Gastroesophageal sphincter (tissue), 3 donors: ENCODE measurements at regions not wholly inside any gene's neighbourhood (a gene's known extent, or its start where the extent isn't known, plus 50 kb on each side); places are given as distances from the start of the nearest gene placed in this dataset.

Experiments
- EP300 ChIP-seq: sonication (generic); formaldehyde crosslinking; IDR thresholded peaks from one replicate; pipeline ENCODE4 v1.6.1; 2017; ENCODE audit warnings: antibody characterized with exemption, mild to moderate bottlenecking
- POLR2A ChIP-seq, 2 donors: fragments of 450-650 bp; IDR thresholded peaks; one replicate each; pipeline ENCODE4 v1.6.1; 2017; ENCODE audit warnings: antibody characterized with exemption in 2 of 2, mild to moderate bottlenecking in 2 of 2, moderate library complexity in 1 of 2
- POLR2AphosphoS5 ChIP-seq: sonication (generic); formaldehyde crosslinking; IDR thresholded peaks from one replicate; pipeline ENCODE4 v1.6.1; 2017; ENCODE audit warnings: antibody characterized with exemption
- TF ChIP-seq, protein P1 (sequence below), 4 experiments: fragments of 200-600 bp in 2 of 4; fragments of 450-650 bp in 2 of 4; sonication (generic) in 1 of 4; IDR thresholded peaks; one replicate each; pipeline ENCODE4 v1.5.1; 2017 to 2019; ENCODE audit warnings: antibody characterized with exemption in 4 of 4, mild to moderate bottlenecking in 2 of 4, moderate library complexity in 2 of 4

DNA sequence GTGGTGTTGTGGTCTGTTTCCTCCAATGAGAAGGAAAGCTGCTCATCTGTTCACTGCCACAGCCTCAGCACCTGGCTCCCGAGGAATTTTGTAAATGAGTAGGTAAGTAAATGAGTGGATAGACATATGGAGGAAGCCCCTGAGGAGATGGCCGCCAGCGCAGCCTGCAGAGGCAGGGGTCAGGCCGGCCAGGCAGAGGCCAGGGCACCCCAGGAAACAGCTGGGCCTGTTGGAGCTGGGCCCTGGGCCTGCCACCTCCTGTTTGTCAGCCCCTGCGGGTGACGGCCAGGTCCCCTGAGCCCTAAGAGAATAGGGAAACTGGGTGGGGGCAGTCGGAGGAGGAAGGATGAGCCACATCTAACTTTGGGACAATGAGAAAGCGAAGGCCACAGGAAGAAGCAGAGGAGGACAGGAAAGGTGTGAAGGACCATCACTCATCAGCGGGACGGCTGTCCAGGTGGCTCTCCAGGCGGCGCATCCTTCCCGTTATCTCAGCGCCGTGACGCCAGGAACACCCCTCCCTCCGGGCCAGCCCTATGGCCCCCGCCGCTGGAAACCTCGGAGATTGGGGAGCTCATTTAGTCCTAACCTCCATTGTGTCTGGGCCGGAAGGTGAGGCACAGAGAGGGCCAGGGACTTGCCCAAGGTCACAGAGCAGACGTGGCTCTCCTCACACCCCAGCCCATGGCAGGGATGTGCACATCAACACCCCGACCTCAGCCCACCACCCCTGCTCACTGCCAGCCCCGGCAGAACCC is 142.3 kb upstream of the UNC5B start:
- TF ChIP-seq, protein P1, sequence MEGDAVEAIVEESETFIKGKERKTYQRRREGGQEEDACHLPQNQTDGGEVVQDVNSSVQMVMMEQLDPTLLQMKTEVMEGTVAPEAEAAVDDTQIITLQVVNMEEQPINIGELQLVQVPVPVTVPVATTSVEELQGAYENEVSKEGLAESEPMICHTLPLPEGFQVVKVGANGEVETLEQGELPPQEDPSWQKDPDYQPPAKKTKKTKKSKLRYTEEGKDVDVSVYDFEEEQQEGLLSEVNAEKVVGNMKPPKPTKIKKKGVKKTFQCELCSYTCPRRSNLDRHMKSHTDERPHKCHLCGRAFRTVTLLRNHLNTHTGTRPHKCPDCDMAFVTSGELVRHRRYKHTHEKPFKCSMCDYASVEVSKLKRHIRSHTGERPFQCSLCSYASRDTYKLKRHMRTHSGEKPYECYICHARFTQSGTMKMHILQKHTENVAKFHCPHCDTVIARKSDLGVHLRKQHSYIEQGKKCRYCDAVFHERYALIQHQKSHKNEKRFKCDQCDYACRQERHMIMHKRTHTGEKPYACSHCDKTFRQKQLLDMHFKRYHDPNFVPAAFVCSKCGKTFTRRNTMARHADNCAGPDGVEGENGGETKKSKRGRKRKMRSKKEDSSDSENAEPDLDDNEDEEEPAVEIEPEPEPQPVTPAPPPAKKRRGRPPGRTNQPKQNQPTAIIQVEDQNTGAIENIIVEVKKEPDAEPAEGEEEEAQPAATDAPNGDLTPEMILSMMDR (IDR thresholded peaks at IDR 0.05) = no peak
- TF ChIP-seq POLR2AphosphoS5 (no peak), EP300 (no peak), POLR2A (IDR thresholded peaks at IDR 0.05) (no peak)
